Ascending aorta (tissue), 2 donors: ENCODE measurements at regions not wholly inside any gene's neighbourhood (a gene's known extent, or its start where the extent isn't known, plus 50 kb on each side); places are given as distances from the start of the nearest gene placed in this dataset.
"Not testable (repeated sequence)": the region's sequence is repeated elsewhere in the genome, so short reads cannot be mapped to it uniquely, and the experiment has no call there.

Source experiments
- DNase-seq, 2 donors: peaks; one replicate each; pipeline ENCODE4 v3.0.0-alpha.2; 2019; ENCODE audit warnings: low spot score in 2 of 2
- H3K27ac ChIP-seq, 2 donors: fragments of 200-600 bp; sonication (generic); one replicate each; pipeline ENCODE4 v1.5.1; 2016 to 2017; ENCODE audit warnings: mild to moderate bottlenecking in 1 of 2
- H3K27me3 ChIP-seq: fragments of 200-600 bp; sonication (generic); one replicate; pipeline ENCODE4 v1.5.1; 2017
- H3K36me3 ChIP-seq, 2 donors: fragments of 200-600 bp; sonication (generic); one replicate each; pipeline ENCODE4 v1.5.1; 2016
- H3K4me1 ChIP-seq, 2 donors: fragments of 200-600 bp; sonication (generic); one replicate each; pipeline ENCODE4 v1.5.1; 2016 to 2017; ENCODE audit warnings: mild to moderate bottlenecking in 1 of 2
- H3K4me3 ChIP-seq, 2 donors: fragments of 200-600 bp; sonication (generic); one replicate each; pipeline ENCODE4 v1.5.1; 2016 to 2017; ENCODE audit warnings: mild to moderate bottlenecking in 1 of 2
- H3K9me3 ChIP-seq, 2 donors: fragments of 200-600 bp; sonication (generic); one replicate each; pipeline ENCODE4 v1.5.1; 2016
- CTCF ChIP-seq, 3 experiments: fragments of 200-600 bp in 2 of 3; fragments of 450-650 bp in 1 of 3; sonication (generic) in 2 of 3; IDR thresholded peaks; one replicate each; pipeline ENCODE4 v1.5.1; 2016 to 2019; ENCODE audit warnings: antibody characterized with exemption in 3 of 3, mild to moderate bottlenecking in 1 of 3, moderate library complexity in 1 of 3
- intact Hi-C: fragments of 100-400 bp; cut with DNase I; formaldehyde crosslinking; loops from one replicate; pipeline ENCODE4 v1.15.1; 2023

GRCh38 chr5:30499402-30499801 lies 694.1 kb upstream of the CDH6 start:
- no peaks in the 10 kb centered on the region for H3K27me3 ChIP-seq
- no peaks in the 10 kb centered on the region for H3K36me3 ChIP-seq
- intact Hi-C loops: no loop called here
- H3K27ac ChIP-seq: no peak overlapping the region
- no peak for TF ChIP-seq CTCF (IDR thresholded peaks at IDR 0.05)
- H3K4me3 ChIP-seq: no peak overlapping the region
- no peaks in the 10 kb centered on the region for H3K9me3 ChIP-seq
- no peaks in the 10 kb centered on the region for H3K4me1 ChIP-seq
- no peak for DNase-seq

GRCh38 chr5:30498972-30499371 lies 694.5 kb upstream of the CDH6 start:
- Histone ChIP-seq H3K27ac (no peak overlapping the region), H3K9me3 (no peaks in the 10 kb centered on the region), H3K36me3 (no peaks in the 10 kb centered on the region), H3K4me1 (no peaks in the 10 kb centered on the region), H3K4me3 (no peak overlapping the region), H3K27me3 (no peaks in the 10 kb centered on the region)
- intact Hi-C loops: no loop called here
- TF ChIP-seq CTCF (IDR thresholded peaks at IDR 0.05): no peak
- DNase-seq: no peak

- DNase-seq, intact Hi-C loops, H3K36me3 ChIP-seq, H3K4me1 ChIP-seq, H3K4me3 ChIP-seq, H3K27me3 ChIP-seq, H3K27ac ChIP-seq, H3K9me3 ChIP-seq: not testable (repeated sequence)
Observed at GRCh38 chr5:30498509-30498908, 695.0 kb upstream of the CDH6 start.

- not testable (repeated sequence) for H3K9me3 ChIP-seq
Observed at GRCh38 chr5:30494113-30494512, 699.4 kb upstream of the CDH6 start.

GRCh38 chr5:30479104-30479503 lies 714.4 kb upstream of the CDH6 start:
- Histone ChIP-seq H3K27ac (no peak overlapping the region), H3K36me3 (no peaks in the 10 kb centered on the region)

More at GRCh38 chr5:30494113-30494512, 699.4 kb upstream of the CDH6 start:
- H3K4me3 ChIP-seq, intact Hi-C loops, H3K36me3 ChIP-seq, H3K27ac ChIP-seq, H3K27me3 ChIP-seq, DNase-seq, H3K4me1 ChIP-seq: not testable (repeated sequence)

GRCh38 chr5:30475429-30475828 lies 718.1 kb upstream of the CDH6 start:
- intact Hi-C loops: no loop called here

More at GRCh38 chr5:30479104-30479503, 714.4 kb upstream of the CDH6 start:
- no peak for DNase-seq
- Histone ChIP-seq H3K9me3 (peaks cover 0 to 5% of the 10 kb centered on the region in 2 donors), H3K4me3 (no peak overlapping the region), H3K27me3 (no peaks in the 10 kb centered on the region), H3K4me1 (no peaks in the 10 kb centered on the region)
- intact Hi-C loops: no loop called here
- TF ChIP-seq CTCF (IDR thresholded peaks at IDR 0.05): no peak

More at GRCh38 chr5:30475429-30475828, 718.1 kb upstream of the CDH6 start:
- H3K4me3 ChIP-seq: no peak overlapping the region
- no peak for DNase-seq
- no peak for TF ChIP-seq CTCF (IDR thresholded peaks at IDR 0.05)
- H3K27me3 ChIP-seq: no peaks in the 10 kb centered on the region
- no peaks in the 10 kb centered on the region for H3K4me1 ChIP-seq
- peaks cover 0 to 5% of the 10 kb centered on the region in 2 donors for H3K9me3 ChIP-seq
- H3K27ac ChIP-seq: no peak overlapping the region
- no peaks in the 10 kb centered on the region for H3K36me3 ChIP-seq
